PC-3 (cell line): ENCODE measurements at regions not wholly inside any gene's neighbourhood (a gene's known extent, or its start where the extent isn't known, plus 50 kb on each side); places are given as distances from the start of the nearest gene placed in this dataset.

ENCODE experiments used
- ATAC-seq: fragments of 200-7000 bp; cut with Tn5 transposase; 2 replicates; pipeline ENCODE4 v1.9.1; 2020; ENCODE audit warnings: mild to moderate bottlenecking, moderate library complexity
- BruUV-seq: library from RNA; stranded (reverse); fragments of 400-500 nt; replicated peaks from 2 replicates; lab custom pipeline; 2021; lab: Mats Ljungman, UMichigan
- CTCF ChIA-PET: fragments of 300-600 bp; sonication (Branson Sonifier 250); formaldehyde crosslinking; loops from one replicate; lab custom pipeline; 2022; ENCODE audit warnings: antibody characterized with exemption; lab: Charles Lee
- POLR2A ChIA-PET: fragments of 300-600 bp; sonication (Branson Sonifier 250); formaldehyde crosslinking; loops from one replicate; lab custom pipeline; 2022; ENCODE audit warnings: antibody characterized with exemption; ENCODE audit not compliant: unreplicated experiment; lab: Charles Lee
- DNase-seq: peaks from one replicate; pipeline ENCODE4 v3.0.0-alpha.2; 2015
- H2AFZ ChIP-seq: fragments of 300-600 bp; sonication (generic); 2 replicates; pipeline ENCODE4 v1.6.0; 2016; ENCODE audit warnings: antibody characterized with exemption, low read length
- H3F3A ChIP-seq: fragments of 300-600 bp; sonication (generic); one replicate; pipeline ENCODE4 v1.6.0; 2017; ENCODE audit warnings: antibody characterized with exemption, low read length, control low read depth, mild to moderate bottlenecking; ENCODE audit not compliant: unreplicated experiment
- H3K27ac ChIP-seq: fragments of 300-600 bp; sonication (generic); 2 replicates; pipeline ENCODE4 v1.5.1; 2016; ENCODE audit warnings: mild to moderate bottlenecking, low read length
- H3K27me3 ChIP-seq: fragments of 300-600 bp; sonication (generic); 2 replicates; pipeline ENCODE4 v1.6.1; 2016; ENCODE audit warnings: low read length, mixed read lengths
- H3K36me3 ChIP-seq: fragments of 300-600 bp; sonication (generic); 2 replicates; pipeline ENCODE4 v1.6.1; 2016; ENCODE audit warnings: low read depth, mixed run types, low read length, mixed read lengths
- H3K4me1 ChIP-seq: fragments of 300-600 bp; sonication (generic); 2 replicates; pipeline ENCODE4 v1.5.1; 2016; ENCODE audit warnings: low read length; ENCODE audit not compliant: insufficient read depth
- H3K4me2 ChIP-seq: fragments of 300-600 bp; sonication (generic); 2 replicates; pipeline ENCODE4 v1.6.0; 2016; ENCODE audit warnings: low read length
- H3K4me3 ChIP-seq: fragments of 300-600 bp; sonication (generic); 2 replicates; pipeline ENCODE4 v1.5.1; 2016; ENCODE audit warnings: mild to moderate bottlenecking, low read length, mixed read lengths
- H3K79me2 ChIP-seq: fragments of 300-600 bp; sonication (generic); 2 replicates; pipeline ENCODE4 v1.6.1; 2017; ENCODE audit warnings: low read length, mixed read lengths
- H3K9ac ChIP-seq: fragments of 300-600 bp; sonication (generic); 2 replicates; pipeline ENCODE4 v1.6.0; 2016; ENCODE audit warnings: mild to moderate bottlenecking, low read length
- H3K9me2 ChIP-seq: fragments of 300-600 bp; sonication (generic); replicated peaks from 2 replicates; pipeline ENCODE4 v1.6.1; 2016; ENCODE audit warnings: mixed run types, low read length, mixed read lengths
- H3K9me3 ChIP-seq: fragments of 300-600 bp; sonication (generic); 2 replicates; pipeline ENCODE4 v1.6.1; 2016; ENCODE audit warnings: low read length, mixed read lengths
- H4K20me1 ChIP-seq: fragments of 300-600 bp; sonication (generic); 2 replicates; pipeline ENCODE4 v1.6.1; 2016; ENCODE audit warnings: low read length, mixed read lengths
- CTCF ChIP-seq: fragments of 300-600 bp; sonication (generic); conservative IDR thresholded peaks from 2 replicates; pipeline ENCODE4 v1.5.1; 2017; ENCODE audit warnings: antibody characterized with exemption, low read depth, mild to moderate bottlenecking, low read length
- EZH2 ChIP-seq: fragments of 300-600 bp; sonication (generic); IDR thresholded peaks from one replicate; pipeline ENCODE4 v1.6.1; 2017; ENCODE audit warnings: antibody characterized with exemption, mild to moderate bottlenecking, low read length; ENCODE audit not compliant: unreplicated experiment
- EZH2phosphoT487 ChIP-seq: fragments of 300-600 bp; sonication (generic); IDR thresholded peaks from 2 replicates; pipeline ENCODE4 v1.6.1; 2018; ENCODE audit warnings: mild to moderate bottlenecking, antibody characterized with exemption, low read length, borderline replicate concordance
- intact Hi-C: fragments of 100-400 bp; cut with micrococcal nuclease; formaldehyde crosslinking; loops from 2 replicates; pipeline ENCODE4 v1.9.0; 2023

GRCh38 chr6:106035655-106036054, 50.5 kb upstream of the PRDM1 start:
- Histone ChIP-seq H3K9me3 (no peaks in the 10 kb centered on the region), H3K4me1 (peaks cover 14% of the 10 kb centered on the region), H3K27ac (no peak overlapping the region), H3K27me3 (no peaks in the 10 kb centered on the region), H2AFZ (no peak overlapping the region), H3K9me2 (no peaks in the 10 kb centered on the region), H3K9ac (no peak overlapping the region), H3K79me2 (no peaks in the 10 kb centered on the region), H3F3A (no peaks in the 10 kb centered on the region), H3K36me3 (no peaks in the 10 kb centered on the region), H3K4me3 (no peak overlapping the region), H4K20me1 (no peaks in the 10 kb centered on the region), H3K4me2 (no peak overlapping the region)
- intact Hi-C loops: no loop called here
- ATAC-seq (no peak), DNase-seq (no peak)
- TF ChIP-seq EZH2: no peak
- no peak for TF ChIP-seq EZH2phosphoT487
- TF ChIP-seq CTCF: no peak
- no TSS peak for BruUV-seq
- POLR2A ChIA-PET: no interaction called here
- CTCF ChIA-PET: no interaction called here

- intact Hi-C loops: no loop called here
- H3K79me2 ChIP-seq: no peaks in the 10 kb centered on the region
- H3K9ac ChIP-seq: no peak overlapping the region
- no peaks in the 10 kb centered on the region for H3K36me3 ChIP-seq
- no peaks in the 10 kb centered on the region for H3K9me3 ChIP-seq
- no peak overlapping the region for H2AFZ ChIP-seq
- TF ChIP-seq EZH2phosphoT487 (no peak), EZH2 (no peak), CTCF (no peak)
- no peaks in the 10 kb centered on the region for H4K20me1 ChIP-seq
- H3K9me2 ChIP-seq: no peaks in the 10 kb centered on the region
- no peak overlapping the region for H3K27ac ChIP-seq
- ATAC-seq (no peak), DNase-seq (no peak)
- ChIA-PET POLR2A (no interaction called here), CTCF (no interaction called here)
- H3K4me3 ChIP-seq: no peak overlapping the region
- no peaks in the 10 kb centered on the region for H3F3A ChIP-seq
- H3K27me3 ChIP-seq: no peaks in the 10 kb centered on the region
- H3K4me1 ChIP-seq: peaks cover 14% of the 10 kb centered on the region
- H3K4me2 ChIP-seq: no peak overlapping the region
- no TSS peak for BruUV-seq
Observed at GRCh38 chr6:106033806-106034205, 52.3 kb upstream of the PRDM1 start.

- intact Hi-C loops: no loop called here
- no peak for ATAC-seq
- H4K20me1 ChIP-seq: no peaks in the 10 kb centered on the region
- TF ChIP-seq EZH2phosphoT487: no peak
- no peak for TF ChIP-seq CTCF
- TF ChIP-seq EZH2: no peak
- H3K27ac ChIP-seq: no peak overlapping the region
- no peaks in the 10 kb centered on the region for H3K4me1 ChIP-seq
- H3F3A ChIP-seq: no peaks in the 10 kb centered on the region
- no peaks in the 10 kb centered on the region for H3K9me3 ChIP-seq
- ChIA-PET CTCF (no interaction called here), POLR2A (no interaction called here)
- H2AFZ ChIP-seq: no peak overlapping the region
- H3K27me3 ChIP-seq: no peaks in the 10 kb centered on the region
- no peak overlapping the region for H3K4me2 ChIP-seq
- H3K36me3 ChIP-seq: no peaks in the 10 kb centered on the region
- no peaks in the 10 kb centered on the region for H3K79me2 ChIP-seq
- H3K4me3 ChIP-seq: no peak overlapping the region
- no peak for DNase-seq
- no TSS peak for BruUV-seq
- no peaks in the 10 kb centered on the region for H3K9me2 ChIP-seq
- no peak overlapping the region for H3K9ac ChIP-seq
Observed at GRCh38 chr6:106027758-106028157, 58.4 kb upstream of the PRDM1 start.
